ENCODE measurements at regions not wholly inside any gene's neighbourhood (a gene's known extent, or its start where the extent isn't known, plus 50 kb on each side); places are given as distances from the start of the nearest gene placed in this dataset.

DNA sequence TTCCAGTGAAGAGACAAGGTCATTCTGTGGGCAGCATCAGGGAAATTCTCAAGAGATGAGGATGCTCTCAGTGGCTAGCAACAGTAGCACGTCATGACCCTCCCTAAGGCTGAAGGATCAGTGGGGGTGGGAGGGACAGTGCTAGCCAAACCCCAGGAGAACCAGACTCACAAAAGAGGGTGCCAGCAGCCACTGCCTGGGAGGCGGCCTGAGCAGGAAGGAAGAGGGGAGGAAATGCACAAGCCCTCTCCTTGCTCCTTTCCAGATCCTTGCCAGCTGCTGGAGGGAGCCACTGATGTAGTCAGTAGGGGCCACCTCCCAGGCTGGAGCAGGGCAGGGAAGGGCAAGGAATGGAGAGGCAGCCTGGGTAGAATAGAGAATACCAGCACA lies 302.7 kb downstream of the RPS24 start:
- in situ Hi-C loops (cut with HindIII; ENCODE audit: low sequenced_read_pairs) = no loop called here
- peak; percentile 68 for DNase-seq (ENCODE audit: low read depth)
- TF ChIP-seq, protein P1, sequence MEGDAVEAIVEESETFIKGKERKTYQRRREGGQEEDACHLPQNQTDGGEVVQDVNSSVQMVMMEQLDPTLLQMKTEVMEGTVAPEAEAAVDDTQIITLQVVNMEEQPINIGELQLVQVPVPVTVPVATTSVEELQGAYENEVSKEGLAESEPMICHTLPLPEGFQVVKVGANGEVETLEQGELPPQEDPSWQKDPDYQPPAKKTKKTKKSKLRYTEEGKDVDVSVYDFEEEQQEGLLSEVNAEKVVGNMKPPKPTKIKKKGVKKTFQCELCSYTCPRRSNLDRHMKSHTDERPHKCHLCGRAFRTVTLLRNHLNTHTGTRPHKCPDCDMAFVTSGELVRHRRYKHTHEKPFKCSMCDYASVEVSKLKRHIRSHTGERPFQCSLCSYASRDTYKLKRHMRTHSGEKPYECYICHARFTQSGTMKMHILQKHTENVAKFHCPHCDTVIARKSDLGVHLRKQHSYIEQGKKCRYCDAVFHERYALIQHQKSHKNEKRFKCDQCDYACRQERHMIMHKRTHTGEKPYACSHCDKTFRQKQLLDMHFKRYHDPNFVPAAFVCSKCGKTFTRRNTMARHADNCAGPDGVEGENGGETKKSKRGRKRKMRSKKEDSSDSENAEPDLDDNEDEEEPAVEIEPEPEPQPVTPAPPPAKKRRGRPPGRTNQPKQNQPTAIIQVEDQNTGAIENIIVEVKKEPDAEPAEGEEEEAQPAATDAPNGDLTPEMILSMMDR (IDR thresholded peaks at IDR 0.05; ENCODE audit: low read depth, low read length, missing control alignments) = no peak
- H3K4me3 ChIP-seq (ENCODE audit: low read depth, low read length) = no peak overlapping the region

DNA sequence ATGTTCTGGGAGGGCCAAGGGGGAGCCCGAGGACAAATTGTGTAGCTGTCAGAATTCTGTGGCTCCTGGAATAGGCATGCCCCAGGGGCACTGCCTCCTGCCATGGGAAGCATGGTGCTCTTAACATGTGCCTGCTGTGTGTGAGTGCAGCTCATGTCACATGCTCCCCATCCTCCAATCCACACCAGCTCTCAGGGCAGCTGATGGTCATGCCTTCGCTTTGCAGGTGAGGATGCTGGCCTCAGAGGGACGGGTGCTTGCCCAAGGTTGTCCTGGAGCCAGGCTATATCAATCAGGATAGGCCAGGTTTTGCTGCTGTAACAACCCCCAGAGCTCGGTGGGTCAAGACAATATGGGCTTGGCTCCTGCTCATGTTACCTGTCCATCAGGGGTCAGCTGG lies 303.4 kb downstream of the RPS24 start:
- TF ChIP-seq, protein P1 (IDR thresholded peaks at IDR 0.05; ENCODE audit: low read depth, low read length, missing control alignments) = no peak
- no peak overlapping the region for H3K4me3 ChIP-seq (ENCODE audit: low read depth, low read length)
- in situ Hi-C loops (cut with HindIII; ENCODE audit: low sequenced_read_pairs) = no loop called here
- no peak for DNase-seq (ENCODE audit: low read depth)

DNA sequence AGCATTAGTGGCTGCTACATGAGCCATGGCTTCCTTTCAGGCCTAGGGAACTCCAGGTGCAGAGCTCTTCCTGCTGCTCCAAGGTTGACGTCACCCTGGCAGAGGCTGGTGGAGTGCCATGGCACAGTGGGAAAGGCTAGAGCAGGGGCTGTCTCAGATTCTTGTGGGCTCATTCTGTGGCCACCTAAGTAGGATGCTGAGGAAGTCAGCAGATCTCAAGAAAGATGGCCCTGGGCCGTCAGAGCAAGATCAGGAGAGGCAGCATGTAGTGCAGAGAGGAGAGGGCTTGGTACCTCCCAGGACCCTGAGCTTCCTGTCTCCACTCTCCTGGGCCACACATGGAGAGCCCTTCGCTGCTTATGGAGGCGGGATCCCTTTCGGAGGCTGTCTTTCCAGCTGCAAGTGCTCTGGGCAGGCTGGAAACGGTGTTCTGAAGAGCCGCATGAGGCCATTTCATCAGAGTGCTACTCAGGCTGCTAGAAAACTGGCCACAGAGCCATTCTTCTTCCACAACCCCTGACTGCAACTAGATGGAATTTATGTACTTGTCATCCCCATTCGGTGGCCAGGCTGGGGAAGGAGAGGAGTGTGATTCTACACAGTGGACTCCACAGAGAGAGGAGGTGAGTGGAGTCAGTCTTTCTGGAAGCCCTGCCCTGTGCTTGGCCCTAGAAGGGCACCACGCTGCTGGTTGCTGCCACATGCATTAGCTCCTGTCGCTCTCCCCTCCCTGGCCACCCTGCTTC lies 304.2 kb downstream of the RPS24 start:
- in situ Hi-C loops (cut with HindIII; ENCODE audit: low sequenced_read_pairs) = no loop called here
- no peak overlapping the region for H3K4me3 ChIP-seq (ENCODE audit: low read depth, low read length)
- no peak for DNase-seq (ENCODE audit: low read depth)
- TF ChIP-seq, protein P1 (IDR thresholded peaks at IDR 0.05; ENCODE audit: low read depth, low read length, missing control alignments) = no peak

DNA sequence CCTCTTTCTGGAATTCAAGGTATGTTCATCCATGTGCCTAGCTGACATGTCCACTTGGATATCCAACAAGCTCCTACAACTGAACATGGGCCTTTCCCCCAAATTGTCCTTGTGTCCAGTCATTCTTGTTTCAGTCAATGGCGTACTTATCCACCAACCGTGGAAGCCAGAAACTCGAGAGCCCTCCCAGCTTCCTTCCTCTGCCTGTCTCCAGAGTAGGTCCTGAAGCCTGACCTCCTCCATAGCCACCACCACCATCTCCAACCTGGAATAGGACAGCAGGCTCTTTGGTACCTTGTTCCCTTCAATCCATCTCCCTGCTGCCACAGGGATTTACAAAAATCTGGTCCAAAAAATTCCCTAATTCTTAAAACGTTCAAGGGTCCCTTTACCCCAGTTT lies 305.1 kb downstream of the RPS24 start:
- no peak overlapping the region for H3K4me3 ChIP-seq (ENCODE audit: low read depth, low read length)

DNA sequence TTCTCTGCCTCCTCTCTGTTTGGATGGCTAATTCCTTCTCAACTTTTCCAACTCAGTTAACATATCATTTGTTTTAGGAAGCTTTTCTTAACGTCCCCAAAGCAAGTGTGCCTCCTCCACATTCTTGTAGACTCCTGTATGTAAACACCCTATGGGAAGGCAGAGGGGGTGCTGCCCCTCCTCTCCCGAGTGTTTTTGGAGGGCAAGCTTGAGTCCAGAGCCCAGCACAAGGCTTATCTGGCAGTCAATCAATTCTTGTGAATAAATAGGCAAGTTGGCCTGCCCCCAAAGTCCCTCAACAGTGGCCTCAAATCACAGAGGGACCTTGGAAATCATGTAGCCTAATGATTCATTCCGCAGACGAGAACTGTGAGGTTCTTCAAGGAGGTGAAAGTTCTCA lies 305.6 kb downstream of the RPS24 start:
- no peak for DNase-seq (ENCODE audit: low read depth)
- in situ Hi-C loops (cut with HindIII; ENCODE audit: low sequenced_read_pairs) = no loop called here
- TF ChIP-seq, protein P1 (IDR thresholded peaks at IDR 0.05; ENCODE audit: low read depth, low read length, missing control alignments) = no peak
- H3K4me3 ChIP-seq (ENCODE audit: low read depth, low read length) = no peak overlapping the region

More for the DNA sequence above, 305.1 kb downstream of the RPS24 start:
- in situ Hi-C loops (cut with HindIII; ENCODE audit: low sequenced_read_pairs) = no loop called here
- no peak for DNase-seq (ENCODE audit: low read depth)
- TF ChIP-seq, protein P1 (IDR thresholded peaks at IDR 0.05; ENCODE audit: low read depth, low read length, missing control alignments) = no peak

DNA sequence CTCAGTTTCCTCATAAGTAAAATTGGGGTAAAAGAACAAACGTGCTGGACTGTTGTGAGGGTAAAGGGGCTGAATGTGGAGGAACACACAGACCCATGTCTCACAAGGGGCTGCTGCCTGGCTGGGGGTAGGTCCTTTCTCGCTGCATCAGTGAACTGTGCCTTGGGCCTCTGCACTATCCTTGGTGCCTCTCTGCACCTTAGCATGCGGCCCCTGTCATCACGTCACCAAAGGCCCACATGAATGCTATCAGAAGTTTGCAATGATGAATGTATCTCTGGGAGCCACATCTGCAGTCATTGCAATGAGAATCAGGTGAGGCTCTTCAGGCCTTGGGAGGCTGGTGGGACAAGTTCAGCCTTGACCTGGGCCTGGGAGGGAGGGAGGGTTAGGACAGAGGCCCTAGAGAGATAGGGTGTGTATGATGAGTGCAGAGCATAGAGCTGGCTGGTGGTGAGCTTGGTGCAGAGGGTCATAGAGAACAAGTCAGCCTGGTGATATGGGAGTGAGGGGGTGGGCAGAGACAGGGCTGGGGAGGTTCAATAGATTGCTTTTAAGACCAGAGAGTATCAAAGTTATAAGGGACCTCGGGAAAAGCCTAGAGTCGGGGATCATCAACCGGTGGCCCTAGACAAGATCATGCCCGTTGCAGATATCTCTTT lies 308.4 kb downstream of the RPS24 start:
- in situ Hi-C loops (cut with HindIII; ENCODE audit: low sequenced_read_pairs) = no loop called here
- TF ChIP-seq, protein P1 (IDR thresholded peaks at IDR 0.05; ENCODE audit: low read depth, low read length, missing control alignments) = no peak
- H3K4me3 ChIP-seq (ENCODE audit: low read depth, low read length) = no peak overlapping the region
- DNase-seq (ENCODE audit: low read depth) = no peak
